ENCODE measurements at regions not wholly inside any gene's neighbourhood (a gene's known extent, or its start where the extent isn't known, plus 50 kb on each side); places are given as distances from the start of the nearest gene placed in this dataset.

GRCh38 chr3:64977308-64978100, 289.7 kb upstream of the ADAMTS9 start:
- TF ChIP-seq CTCF (IDR thresholded peaks at IDR 0.05) (no peak), ZFX (IDR thresholded peaks at IDR 0.05; ENCODE audit: borderline replicate concordance) (no peak)
